ENCODE measurements at regions not wholly inside any gene's neighbourhood (a gene's known extent, or its start where the extent isn't known, plus 50 kb on each side); places are given as distances from the start of the nearest gene placed in this dataset.

- Histone ChIP-seq H3K9me3 (no peaks in the 10 kb centered on the region), H3K36me3 (no peaks in the 10 kb centered on the region), H3K4me3 (no peak overlapping the region), H3K27ac (no peak overlapping the region), H3K27me3 (no peaks in the 10 kb centered on the region), H3K4me1 (no peaks in the 10 kb centered on the region)
- TF ChIP-seq POLR2A (IDR thresholded peaks at IDR 0.05) (no peak), CTCF (IDR thresholded peaks at IDR 0.05) (no peak), EP300 (IDR thresholded peaks at IDR 0.05) (no peak)
- DNase-seq (ENCODE audit: low spot score in 2 of 2), result no peak
- 96 to 100% methylated on average over 2 of the region's 2 CpGs for WGBS, 2 donors
Observed at GRCh38 chr2:187233811-187234210, 214.2 kb downstream of the CALCRL start.

- no peak for TF ChIP-seq POLR2A (IDR thresholded peaks at IDR 0.05)
- no peak for DNase-seq (ENCODE audit: low spot score in 2 of 2)
- Histone ChIP-seq H3K27me3 (no peaks in the 10 kb centered on the region), H3K4me1 (no peaks in the 10 kb centered on the region), H3K4me3 (no peak overlapping the region), H3K36me3 (no peaks in the 10 kb centered on the region), H3K9me3 (no peaks in the 10 kb centered on the region), H3K27ac (no peak overlapping the region)
- 75 to 82% methylated on average over 1 of the region's 1 CpG for WGBS, 2 donors
Observed at GRCh38 chr2:187232749-187233148, 215.3 kb downstream of the CALCRL start.

GRCh38 chr2:187230088-187230487 lies 218.0 kb downstream of the CALCRL start:
- WGBS, 2 donors, result 89 to 95% methylated on average over 3 of the region's 3 CpGs

GRCh38 chr2:187228986-187229385 lies 219.1 kb downstream of the CALCRL start:
- H3K27me3 ChIP-seq, result no peaks in the 10 kb centered on the region
- no peaks in the 10 kb centered on the region for H3K36me3 ChIP-seq
- TF ChIP-seq EP300 (IDR thresholded peaks at IDR 0.05) (no peak), CTCF (IDR thresholded peaks at IDR 0.05) (no peak), POLR2A (IDR thresholded peaks at IDR 0.05) (no peak)
- WGBS, 2 donors, result 41 to 43% methylated on average over 1 of the region's 1 CpG
- H3K27ac ChIP-seq, result no peak overlapping the region
- H3K9me3 ChIP-seq, result no peaks in the 10 kb centered on the region
- no peak for DNase-seq (ENCODE audit: low spot score in 2 of 2)
- no peak overlapping the region for H3K4me3 ChIP-seq
- H3K4me1 ChIP-seq, result no peaks in the 10 kb centered on the region

More at GRCh38 chr2:187230088-187230487, 218.0 kb downstream of the CALCRL start:
- Histone ChIP-seq H3K27ac (no peak overlapping the region), H3K4me3 (no peak overlapping the region), H3K27me3 (no peaks in the 10 kb centered on the region), H3K4me1 (no peaks in the 10 kb centered on the region), H3K9me3 (no peaks in the 10 kb centered on the region), H3K36me3 (no peaks in the 10 kb centered on the region)
- TF ChIP-seq POLR2A (IDR thresholded peaks at IDR 0.05), result no peak
- no peak for TF ChIP-seq EP300 (IDR thresholded peaks at IDR 0.05)
- no peak for TF ChIP-seq CTCF (IDR thresholded peaks at IDR 0.05)
- DNase-seq (ENCODE audit: low spot score in 2 of 2), result no peak

GRCh38 chr2:187224989-187225388 lies 223.1 kb downstream of the CALCRL start:
- TF ChIP-seq CTCF (IDR thresholded peaks at IDR 0.05) (no peak), POLR2A (IDR thresholded peaks at IDR 0.05) (no peak), EP300 (IDR thresholded peaks at IDR 0.05) (no peak)

DNA sequence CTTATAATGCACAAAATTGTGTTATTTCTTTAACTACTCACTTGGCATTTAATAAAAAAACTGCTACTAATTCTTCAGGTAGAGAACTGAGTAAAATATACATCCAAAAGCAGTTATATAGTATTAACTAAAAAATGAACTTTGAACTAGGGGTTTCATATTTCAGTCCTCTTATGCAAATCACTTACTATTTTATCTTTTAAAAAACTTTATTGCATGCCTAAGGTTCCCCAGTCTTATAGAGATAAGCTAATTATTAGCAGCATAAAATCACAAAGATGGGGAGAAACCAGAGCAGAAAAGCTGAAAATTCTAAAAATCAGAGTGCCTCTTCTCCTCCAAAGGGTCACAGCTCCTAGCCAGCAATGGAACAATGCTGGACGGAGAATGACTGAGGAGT lies 228.0 kb downstream of the CALCRL start:
- Histone ChIP-seq H3K4me1 (no peaks in the 10 kb centered on the region), H3K36me3 (no peaks in the 10 kb centered on the region), H3K27ac (no peak overlapping the region), H3K4me3 (no peak overlapping the region), H3K27me3 (no peaks in the 10 kb centered on the region), H3K9me3 (no peaks in the 10 kb centered on the region)
- DNase-seq (ENCODE audit: low spot score in 2 of 2), result no peak
- no peak for TF ChIP-seq POLR2A (IDR thresholded peaks at IDR 0.05)
- TF ChIP-seq CTCF (IDR thresholded peaks at IDR 0.05), result no peak
- TF ChIP-seq EP300 (IDR thresholded peaks at IDR 0.05), result no peak
- WGBS, 2 donors, result 74 to 81% methylated on average over 1 of the region's 1 CpG

More at GRCh38 chr2:187224989-187225388, 223.1 kb downstream of the CALCRL start:
- 86 to 97% methylated on average over 3 of the region's 3 CpGs for WGBS, 2 donors
- H3K4me1 ChIP-seq, result no peaks in the 10 kb centered on the region
- no peak overlapping the region for H3K27ac ChIP-seq
- no peak overlapping the region for H3K4me3 ChIP-seq
- DNase-seq (ENCODE audit: low spot score in 2 of 2), result no peak
- no peaks in the 10 kb centered on the region for H3K27me3 ChIP-seq
- no peaks in the 10 kb centered on the region for H3K9me3 ChIP-seq
- no peaks in the 10 kb centered on the region for H3K36me3 ChIP-seq

Measured in tibial nerve (tissue), 4 donors.